GOT3 (cell line): ENCODE measurements at regions not wholly inside any gene's neighbourhood (a gene's known extent, or its start where the extent isn't known, plus 50 kb on each side); places are given as distances from the start of the nearest gene placed in this dataset.
"Not testable (repeated sequence)": the region's sequence is repeated elsewhere in the genome, so short reads cannot be mapped to it uniquely, and the experiment has no call there.

Source experiments
- DNase-seq: peaks from one replicate; lab custom pipeline; 2025; ENCODE audit warnings: mixed read lengths; lab: John Stamatoyannopoulos, UW

DNA sequence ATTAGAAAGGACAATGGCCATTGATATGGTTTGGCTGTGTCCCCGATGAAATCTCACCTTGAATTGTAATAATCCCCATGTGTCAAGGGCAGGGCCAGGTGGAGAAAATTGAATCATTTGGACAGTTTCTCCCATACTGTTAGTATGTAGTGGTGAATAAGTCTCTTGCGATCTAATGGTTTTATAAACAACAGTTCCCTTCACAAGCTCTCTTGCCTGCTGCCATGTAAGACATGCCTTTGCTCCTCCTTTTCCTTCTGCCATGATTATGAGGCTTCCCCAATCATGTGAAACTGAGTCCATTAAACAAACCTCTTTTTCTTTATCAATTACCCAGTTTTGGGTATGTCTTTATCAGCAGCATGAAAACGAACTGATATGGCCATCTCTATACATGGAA, 302.7 kb downstream of the SFMBT2 start:
- DNase-seq = no peak

DNA sequence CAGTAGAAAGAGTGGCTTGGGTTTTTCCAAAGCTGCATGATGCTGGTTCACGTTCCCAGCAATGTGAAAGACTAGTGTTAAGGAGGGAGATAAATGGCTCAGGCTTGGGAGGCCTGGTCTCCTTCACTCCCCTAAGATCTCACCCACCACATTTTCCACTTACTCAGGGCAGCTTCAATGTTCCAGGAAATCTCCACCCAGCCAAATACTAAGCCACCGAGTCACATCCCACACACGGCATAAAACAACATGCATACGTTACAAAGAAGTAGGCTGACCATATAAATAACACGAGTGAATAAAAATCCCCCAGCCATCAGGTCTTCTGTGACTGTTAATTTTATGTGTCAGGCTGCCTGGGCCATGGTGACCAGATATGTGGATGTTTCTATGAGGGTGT, 303.5 kb downstream of the SFMBT2 start:
- DNase-seq = no peak

DNA sequence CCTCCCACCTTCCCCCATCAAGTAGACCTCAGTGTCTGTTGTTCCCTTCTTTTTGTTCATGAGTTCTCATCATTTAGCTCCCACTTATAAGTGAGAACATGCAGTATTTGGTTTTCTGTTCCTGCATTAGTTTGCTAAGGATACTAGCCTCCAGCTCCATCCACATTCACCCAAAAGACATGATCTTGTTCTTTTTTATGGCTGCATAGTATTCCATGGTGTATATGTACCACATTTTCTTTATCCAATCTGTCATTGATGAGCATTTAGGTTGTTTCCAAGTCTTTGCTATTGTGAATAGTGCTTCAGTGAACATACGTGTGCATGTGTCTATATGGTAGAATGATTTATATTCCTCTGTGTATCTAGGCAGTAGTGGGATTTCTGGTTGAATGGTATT, 306.5 kb downstream of the SFMBT2 start:
- DNase-seq = not testable (repeated sequence)

DNA sequence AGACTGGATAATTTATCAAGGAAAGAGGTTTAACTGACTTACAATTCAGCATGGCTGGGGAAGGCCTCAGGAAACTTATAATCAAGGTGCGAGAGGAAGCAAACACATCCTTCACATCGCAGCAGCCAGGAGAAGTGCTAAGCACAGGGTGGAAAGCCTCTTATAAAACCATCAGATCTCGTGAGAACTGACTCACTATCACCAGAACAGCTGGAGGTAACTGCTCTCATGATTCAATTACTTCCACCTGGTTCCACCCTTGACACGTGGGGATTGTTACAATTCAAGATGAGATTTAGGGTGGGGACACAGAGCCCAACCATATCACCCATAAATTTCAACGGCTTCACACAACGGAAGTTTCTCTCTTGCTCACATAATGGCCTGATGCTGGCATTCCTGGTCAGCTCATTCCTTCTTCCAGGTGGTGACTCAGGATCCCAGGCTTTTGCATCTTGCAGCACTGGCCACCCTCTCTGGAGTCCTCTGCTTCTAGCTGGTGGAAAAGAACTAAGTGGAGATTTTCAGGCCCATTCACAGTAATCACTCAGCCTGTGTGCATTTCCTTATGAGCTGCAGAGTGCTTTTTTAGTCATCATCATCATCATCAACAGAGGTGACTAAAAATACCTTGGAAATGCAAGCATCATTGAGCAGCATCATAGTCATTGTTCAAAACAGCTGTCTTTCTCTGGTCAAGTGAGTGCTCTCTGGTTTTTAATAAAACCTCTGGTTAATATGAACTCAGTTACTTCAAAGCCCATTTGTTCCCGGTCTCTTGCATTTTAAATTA, 308.1 kb downstream of the SFMBT2 start:
- DNase-seq = no peak

DNA sequence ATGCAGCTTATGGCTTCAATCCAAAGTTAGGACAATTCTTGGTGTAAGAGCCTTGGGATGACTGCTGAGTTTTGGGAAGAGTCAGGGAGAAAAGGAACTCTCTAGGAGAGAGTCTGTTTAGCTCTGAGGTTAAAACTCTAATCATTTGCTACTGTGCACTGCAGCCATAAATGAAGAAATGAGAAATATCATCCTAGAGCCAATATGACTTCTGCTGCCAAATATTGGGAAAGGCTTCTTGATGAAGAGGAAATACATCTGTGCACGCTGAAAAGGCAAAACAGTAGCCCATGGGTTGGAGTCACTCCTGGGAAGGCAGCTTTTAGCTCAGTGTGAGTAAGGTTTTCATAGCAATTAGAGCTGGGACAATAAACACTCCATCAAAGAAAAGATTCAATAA, 308.8 kb downstream of the SFMBT2 start:
- DNase-seq = no peak

DNA sequence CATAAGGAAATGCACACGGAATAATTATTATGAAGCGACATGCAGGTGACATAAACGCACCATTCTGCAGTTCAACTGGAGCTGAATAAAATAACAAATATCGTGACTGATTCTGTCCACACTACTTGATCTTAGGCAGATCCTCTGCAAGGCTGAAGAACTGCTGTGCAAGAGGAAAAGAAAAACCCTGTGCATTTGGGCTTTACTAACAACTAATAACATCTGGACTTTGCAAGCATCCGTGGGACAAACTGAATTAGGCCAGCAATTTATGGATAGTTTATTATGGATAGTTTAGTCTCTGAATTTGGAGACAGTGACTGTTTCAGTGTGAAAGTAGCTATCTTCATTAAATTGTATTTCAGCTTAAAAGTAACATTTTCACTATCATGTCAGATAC, 309.4 kb downstream of the SFMBT2 start:
- DNase-seq = no peak

DNA sequence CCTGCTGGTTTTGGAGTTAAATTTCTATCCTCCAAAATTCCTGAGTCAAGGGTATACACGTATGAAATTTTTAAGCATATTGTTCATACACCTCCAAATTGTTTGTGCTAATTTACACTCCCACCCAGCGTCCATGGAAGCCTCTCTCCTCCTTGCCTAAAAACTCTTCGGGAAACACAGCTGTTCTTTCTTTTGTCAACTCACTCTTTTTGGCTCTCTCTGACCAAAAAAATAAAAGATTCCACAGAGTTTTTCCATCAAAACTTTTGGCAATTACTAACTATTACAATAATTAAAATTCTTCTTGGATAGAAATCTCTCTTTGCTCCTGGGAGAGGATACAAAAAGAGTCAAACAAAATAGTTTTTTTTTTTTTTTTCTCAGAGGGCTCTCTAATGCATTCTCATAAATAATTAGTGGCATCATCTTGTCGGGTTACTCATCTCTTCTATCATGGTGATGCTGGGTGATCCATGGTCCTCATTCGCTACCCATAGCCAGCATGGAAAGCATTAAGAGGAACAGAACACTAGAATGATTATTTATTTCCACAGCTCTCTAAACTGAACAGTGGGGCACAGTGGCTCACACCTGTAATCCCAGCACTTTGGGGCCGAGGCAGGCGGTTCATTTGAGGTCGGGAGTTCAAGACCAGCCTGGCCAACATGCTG, 310.7 kb downstream of the SFMBT2 start:
- no peak for DNase-seq

DNA sequence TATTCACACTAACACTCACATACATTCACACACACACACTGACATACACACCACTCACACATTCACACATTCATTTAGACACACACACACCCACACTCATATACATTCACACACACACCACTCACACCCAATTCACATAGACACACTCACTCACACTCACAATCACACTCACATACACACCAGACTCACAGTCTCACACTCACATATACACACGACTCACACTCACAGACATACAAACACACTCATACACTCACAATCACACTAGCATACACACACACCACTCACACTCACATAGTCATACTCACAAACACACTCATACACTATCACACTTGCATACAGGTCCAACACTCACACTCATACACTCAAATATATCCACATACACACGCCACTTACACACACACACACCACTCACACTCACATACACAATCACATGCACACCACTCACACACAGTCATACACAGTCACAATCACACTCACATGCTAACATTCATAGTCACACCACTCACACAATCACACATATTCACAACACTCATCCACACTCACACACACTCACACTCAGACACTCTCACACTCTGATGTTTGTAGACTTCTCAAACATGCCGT, 312.6 kb downstream of the SFMBT2 start:
- DNase-seq = no peak

DNA sequence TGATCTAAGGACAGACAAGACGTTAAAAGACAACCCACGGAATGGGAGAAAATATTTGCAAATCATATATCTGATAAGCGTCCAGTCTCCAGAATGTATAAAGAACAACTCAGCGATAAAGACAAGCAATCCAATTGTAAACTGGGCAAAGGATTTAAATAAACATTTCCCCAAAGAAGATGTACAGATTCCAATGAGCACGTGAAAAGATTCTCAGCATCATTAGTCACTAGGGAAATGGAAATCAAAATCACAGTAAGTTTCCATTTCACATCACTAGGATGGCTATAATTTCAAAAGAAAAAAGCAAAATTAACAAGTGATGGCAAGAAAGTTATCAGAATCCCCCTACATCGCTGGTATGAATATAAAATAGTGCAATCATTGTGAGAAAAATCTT, 316.1 kb downstream of the SFMBT2 start:
- DNase-seq = no peak

DNA sequence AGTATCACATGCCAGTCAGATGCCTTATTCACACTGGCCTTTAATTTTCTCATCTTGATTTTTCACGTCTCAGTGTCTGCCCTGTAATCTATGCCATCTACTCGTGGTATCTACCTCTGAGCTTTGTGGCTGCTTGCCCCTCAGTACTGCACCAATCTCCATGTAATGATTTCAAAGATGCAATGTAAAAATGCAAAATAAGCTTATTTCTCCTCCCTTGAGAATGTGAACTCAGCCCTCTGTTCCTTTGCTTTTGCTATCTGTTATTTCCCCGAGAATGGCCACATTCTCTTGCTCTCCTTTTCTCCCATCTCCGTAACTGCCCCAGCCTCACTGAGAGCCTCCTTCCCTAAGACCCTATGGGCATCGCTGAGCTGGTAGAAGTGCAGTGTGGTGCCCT, 317.5 kb downstream of the SFMBT2 start:
- no peak for DNase-seq

DNA sequence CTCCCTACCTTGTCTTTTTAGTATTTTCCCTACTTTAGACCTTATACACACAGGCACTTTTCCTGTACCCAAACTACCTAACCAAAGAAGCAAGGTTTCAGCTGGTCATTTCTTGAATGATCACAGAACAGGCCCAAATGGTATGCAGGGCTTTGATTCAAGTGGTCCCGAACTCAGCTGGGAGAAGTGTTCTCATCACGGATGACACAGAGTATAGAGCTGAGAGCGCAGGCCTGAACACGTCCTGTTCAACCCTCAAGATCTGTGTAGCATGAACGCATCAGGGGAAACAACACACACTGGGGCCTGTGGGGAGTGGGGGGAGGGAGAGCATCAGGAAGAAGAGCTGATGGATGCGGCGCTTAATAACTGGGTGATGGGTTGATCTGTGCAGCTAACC, 318.2 kb downstream of the SFMBT2 start:
- DNase-seq = no peak

DNA sequence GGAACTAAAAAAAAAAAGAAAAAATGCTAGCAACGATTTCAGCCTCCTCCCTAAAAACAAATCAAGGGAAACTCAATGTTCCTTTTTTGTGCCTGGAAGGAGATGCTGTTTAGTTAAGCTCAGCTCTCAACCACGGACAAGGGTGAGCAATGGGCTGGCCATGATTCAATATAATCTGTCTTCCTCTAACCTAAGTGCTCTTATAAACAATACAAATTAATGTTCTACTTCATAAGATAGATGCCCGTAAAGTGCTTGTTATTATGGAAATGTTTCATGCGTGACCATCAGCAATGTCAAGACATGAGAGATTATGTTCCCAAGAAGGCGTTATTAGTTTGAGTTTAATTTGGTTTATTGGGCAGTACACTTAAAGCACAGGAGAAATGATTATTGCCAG, 320.3 kb downstream of the SFMBT2 start:
- no peak for DNase-seq

DNA sequence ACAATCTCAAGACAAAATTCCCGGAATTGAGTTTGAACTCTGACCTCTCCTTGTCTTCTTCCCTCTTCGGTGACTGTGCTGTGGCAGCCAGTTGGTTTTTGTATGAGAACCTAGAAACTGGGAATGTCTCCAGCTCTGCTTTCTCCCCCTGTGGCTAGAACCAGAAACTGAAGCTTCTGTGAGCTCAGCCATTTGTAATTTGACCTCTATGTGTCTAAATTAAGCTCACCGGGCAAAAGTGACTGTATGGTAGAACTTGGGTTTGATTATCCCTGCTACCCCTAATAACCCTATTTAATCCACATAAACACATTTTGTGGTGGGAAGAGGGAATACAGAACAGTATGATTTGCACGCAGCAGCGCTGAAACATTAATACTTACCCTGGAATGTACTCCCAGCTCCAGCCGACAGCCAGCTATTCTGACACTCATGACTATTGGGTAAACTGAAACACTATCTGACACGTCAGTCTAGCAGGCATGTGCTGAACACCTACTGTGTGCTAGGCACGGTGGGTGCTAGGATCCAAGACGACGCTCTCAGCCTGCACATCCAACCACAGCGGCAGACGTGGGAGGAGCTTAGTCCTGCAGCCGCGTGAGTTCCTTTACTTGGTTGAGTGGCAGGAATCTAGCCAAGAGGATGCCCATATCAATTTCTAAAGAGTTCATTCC, 324.8 kb downstream of the SFMBT2 start:
- no peak for DNase-seq

DNA sequence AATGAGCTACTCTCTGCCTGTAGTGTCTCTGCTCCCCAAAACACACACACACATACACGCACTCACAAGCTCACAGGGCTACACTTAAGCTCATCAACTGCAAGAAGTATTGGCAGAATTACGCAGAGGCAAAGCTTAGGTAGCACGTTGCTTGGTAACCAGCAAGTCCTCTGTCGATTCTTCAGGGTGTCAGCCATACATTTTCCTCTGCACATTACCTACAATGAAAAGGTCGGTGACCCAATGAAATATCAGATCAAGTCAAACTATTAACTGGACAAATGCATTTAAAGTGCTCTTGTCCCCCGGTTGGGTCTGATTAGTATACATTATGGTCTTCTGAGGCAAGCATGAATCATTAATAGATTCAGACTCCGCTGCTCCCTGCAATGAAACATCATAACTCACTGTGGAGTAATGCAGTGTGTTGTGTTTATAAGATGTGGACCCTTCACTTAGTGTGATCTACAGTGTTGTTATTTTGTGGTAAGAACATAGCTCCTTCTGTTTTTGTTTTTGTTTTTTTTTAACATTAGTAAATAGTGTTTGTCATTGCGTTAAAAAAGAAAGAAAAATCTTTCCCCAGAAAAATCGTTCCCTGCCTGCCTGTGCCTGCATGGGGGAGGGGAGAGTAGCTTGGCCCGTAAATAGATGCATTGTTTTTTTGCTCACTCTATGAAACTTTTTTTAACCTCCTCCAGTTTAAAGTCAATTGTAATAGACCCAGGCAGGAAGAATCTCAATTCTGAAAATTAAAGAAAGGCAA, 325.5 kb downstream of the SFMBT2 start:
- no peak for DNase-seq

DNA sequence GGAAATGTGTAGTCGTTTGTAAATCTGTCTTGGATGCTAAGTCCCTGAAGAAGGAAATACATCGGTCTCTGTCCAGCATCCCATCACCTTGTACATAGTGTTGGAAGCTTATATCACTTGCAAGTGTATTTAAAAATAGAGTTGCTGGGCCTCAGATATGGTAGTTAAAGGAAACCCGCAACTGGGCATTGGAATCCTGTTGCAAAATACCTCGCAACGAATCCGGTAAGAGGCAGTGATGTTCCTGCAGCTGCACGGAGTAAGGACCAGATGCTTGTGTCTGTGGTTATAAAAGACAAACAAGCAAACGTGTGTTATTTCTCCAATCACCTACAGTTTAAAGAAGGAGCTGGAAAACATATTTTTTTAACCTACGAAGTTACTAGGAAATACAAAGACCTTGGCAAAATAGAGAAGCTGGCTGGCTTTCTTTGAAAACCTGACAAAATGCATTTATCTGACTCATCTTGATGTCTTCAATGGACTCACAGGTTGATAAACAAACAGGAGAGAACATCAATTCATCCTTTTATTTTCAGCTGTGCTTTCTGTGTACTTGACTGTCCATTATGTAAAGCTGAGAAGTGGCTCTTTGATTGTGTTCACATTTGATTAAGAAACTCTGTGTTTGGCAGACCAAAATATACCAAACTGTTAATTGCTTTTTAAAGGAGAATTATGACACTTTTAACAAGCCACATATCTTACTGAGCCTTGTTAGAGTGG, 326.4 kb downstream of the SFMBT2 start:
- no peak for DNase-seq

DNA sequence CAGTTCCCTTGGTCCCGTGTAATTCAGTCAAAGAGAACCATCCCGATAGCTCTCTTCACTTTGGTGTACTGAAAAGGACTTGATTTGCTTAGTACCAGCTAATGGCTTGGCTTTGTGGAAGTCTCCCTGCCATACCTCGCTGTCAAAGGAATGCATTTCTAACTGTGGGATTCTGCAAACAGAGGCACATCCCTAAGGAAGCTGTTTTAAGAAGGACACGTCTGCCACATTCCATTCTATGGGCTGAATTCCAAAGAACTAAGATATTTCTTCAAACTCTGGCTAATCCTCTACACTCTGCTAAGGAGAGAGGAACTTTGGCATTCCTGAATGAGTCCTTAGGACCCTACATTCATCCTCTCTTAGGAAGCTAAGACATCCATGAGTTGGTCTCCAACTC, 327.9 kb downstream of the SFMBT2 start:
- no peak for DNase-seq

DNA sequence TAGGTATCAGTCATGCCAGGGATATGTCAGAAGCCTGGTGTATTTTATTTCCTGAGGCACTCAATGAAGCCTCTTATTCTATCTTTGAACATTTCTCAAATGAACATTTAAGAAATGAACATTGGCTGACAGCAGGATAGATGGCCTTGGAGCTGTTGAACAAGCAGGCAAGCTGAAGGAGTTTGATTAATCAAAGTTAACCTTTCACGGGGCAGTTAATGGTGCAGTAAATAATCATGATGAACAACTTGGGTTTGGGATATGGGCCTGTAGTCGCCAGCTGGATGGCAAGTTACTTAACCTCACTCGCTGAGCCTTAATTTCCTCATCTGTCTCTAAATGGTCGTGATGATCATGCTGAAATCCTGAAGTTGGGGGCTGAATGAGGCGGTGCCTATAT, 333.0 kb downstream of the SFMBT2 start:
- no peak for DNase-seq

DNA sequence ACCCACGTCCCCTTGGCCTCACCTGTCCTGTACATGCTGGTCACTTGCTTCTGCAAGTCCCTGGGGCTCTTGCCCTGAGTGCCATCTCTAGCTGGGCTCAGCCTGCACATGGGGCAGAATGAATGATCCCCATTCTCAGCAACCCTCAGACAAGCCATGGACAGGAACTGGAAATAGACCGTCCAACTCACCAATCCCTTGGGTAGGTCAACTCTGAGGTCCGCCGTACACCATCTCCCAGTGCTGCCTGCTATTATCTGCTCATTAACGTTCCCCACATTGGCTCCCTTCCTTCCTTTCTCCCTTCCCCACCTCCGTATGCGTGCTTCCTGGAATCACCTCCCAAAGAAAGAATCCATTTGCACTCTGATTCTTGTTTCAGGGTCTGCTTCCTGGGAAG, 335.0 kb downstream of the SFMBT2 start:
- DNase-seq = no peak

DNA sequence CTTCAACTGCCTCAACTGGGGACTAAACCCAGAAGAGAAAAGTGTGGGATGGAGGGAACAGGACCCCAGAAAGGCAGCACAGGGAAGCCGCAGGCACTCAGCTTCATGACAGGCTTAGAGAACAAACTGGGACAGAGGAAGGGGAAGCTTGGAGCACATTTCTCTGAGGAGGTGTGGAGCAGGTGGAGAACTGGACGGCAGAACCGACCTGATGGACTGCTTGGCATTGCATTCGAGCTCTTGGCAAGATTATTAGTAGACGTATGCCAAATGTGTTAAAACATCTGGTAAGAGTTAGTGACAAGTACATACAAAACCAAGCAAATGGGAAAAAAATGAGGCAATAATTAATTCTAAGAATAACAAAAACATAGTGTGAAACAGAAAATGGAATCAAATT, 335.7 kb downstream of the SFMBT2 start:
- no peak for DNase-seq

DNA sequence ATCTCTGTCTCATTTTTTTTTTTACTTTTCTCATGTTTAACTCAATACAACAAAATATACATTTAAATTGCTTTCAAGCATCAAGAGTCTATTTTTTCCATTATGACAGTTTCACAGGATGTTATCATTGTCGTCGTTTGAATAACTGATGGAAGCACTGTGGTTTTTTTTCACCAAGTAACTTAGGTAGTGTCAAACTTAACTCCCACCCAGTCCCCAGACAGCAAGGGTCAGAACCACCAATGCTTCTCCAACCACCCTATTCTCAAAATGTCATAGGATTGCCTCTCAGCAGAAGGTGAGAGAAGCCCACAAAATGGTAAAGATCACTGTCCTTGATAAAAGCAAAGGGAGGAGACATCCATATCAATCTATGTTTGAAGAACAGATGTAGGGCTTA, 339.4 kb downstream of the SFMBT2 start:
- DNase-seq = no peak

DNA sequence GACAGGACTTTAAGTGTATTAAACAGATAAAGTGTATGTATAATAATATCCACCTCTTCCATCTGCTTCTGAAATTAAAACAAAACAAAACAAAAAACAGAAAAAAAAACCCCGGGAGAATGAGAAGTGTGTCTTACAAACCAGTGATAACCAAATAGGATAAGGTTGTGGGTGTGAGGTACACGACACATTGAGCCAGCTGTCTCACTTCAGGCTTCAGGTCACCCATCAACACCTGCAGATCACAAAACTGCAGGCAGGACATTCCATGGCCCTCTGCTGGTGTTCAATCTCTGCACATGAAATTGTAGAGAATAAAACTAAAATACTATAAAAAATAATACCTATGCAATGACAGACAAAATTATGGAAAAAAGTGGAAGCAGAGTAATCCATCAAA, 339.9 kb downstream of the SFMBT2 start:
- no peak for DNase-seq
